Fibroblast of the aortic adventitia (primary cell): ENCODE measurements at regions not wholly inside any gene's neighbourhood (a gene's known extent, or its start where the extent isn't known, plus 50 kb on each side); places are given as distances from the start of the nearest gene placed in this dataset.
A peak's percentile ranks its signal among the peaks of the same experiment; 100 is the strongest.
"Not testable (repeated sequence)": the region's sequence is repeated elsewhere in the genome, so short reads cannot be mapped to it uniquely, and the experiment has no call there.

Experiments used
- DNase-seq: peaks from one replicate; pipeline ENCODE4 v3.0.0-alpha.2; 2010; ENCODE audit warnings: low read depth
- H3K4me3 ChIP-seq: 2 replicates; pipeline ENCODE4 v1.5.1; 2011; ENCODE audit warnings: low read depth, mild to moderate bottlenecking, control low read depth, low read length, moderate library complexity
- TF ChIP-seq, protein P1 (sequence below): IDR thresholded peaks from 2 replicates; pipeline ENCODE4 v1.5.1; 2011; ENCODE audit warnings: mild to moderate bottlenecking, low read length, control low read depth, inconsistent platforms; ENCODE audit not compliant: insufficient read depth

DNA sequence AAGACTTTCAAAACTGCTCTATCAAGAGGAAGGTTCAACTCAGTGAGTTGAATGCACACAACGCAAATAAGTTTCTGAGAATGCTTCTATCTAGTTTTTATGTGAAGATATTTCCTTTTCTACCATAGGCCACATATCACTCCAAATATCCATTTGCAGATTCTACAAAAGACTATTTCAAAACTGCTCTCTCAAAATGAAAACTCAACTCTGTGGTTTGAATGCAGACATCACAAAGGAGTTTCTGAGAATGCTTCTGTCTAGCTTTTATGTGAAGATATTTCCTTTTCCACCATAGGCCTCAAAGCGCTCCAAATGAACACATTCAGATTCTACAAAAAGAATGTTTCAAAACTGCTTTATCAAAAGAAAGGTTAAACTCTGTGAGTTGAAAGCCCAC is 1093.1 kb upstream of the DEFB115 start:
- not testable (repeated sequence) for H3K4me3 ChIP-seq, DNase-seq

DNA sequence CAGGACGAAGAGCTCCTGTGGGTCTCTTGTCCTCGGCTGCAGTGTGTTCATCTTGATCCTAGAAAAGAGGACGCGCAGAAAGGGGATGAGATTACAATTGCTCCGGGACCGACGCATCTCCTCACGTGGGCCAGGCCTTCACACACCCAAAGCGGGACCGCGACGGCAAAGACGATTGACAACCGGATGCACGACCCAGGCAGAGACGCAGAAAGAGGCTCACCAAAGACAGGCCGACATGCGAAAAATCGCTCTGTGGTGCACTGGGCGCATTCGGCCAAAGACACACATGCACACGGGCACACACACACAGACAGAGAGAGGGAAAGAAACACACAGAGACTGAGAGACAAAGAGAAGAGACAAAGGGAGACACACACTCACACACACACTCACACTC is 1089.9 kb upstream of the DEFB115 start:
- TF ChIP-seq, protein P1, sequence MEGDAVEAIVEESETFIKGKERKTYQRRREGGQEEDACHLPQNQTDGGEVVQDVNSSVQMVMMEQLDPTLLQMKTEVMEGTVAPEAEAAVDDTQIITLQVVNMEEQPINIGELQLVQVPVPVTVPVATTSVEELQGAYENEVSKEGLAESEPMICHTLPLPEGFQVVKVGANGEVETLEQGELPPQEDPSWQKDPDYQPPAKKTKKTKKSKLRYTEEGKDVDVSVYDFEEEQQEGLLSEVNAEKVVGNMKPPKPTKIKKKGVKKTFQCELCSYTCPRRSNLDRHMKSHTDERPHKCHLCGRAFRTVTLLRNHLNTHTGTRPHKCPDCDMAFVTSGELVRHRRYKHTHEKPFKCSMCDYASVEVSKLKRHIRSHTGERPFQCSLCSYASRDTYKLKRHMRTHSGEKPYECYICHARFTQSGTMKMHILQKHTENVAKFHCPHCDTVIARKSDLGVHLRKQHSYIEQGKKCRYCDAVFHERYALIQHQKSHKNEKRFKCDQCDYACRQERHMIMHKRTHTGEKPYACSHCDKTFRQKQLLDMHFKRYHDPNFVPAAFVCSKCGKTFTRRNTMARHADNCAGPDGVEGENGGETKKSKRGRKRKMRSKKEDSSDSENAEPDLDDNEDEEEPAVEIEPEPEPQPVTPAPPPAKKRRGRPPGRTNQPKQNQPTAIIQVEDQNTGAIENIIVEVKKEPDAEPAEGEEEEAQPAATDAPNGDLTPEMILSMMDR: no peak
- no peak for DNase-seq
- no peak overlapping the region for H3K4me3 ChIP-seq

DNA sequence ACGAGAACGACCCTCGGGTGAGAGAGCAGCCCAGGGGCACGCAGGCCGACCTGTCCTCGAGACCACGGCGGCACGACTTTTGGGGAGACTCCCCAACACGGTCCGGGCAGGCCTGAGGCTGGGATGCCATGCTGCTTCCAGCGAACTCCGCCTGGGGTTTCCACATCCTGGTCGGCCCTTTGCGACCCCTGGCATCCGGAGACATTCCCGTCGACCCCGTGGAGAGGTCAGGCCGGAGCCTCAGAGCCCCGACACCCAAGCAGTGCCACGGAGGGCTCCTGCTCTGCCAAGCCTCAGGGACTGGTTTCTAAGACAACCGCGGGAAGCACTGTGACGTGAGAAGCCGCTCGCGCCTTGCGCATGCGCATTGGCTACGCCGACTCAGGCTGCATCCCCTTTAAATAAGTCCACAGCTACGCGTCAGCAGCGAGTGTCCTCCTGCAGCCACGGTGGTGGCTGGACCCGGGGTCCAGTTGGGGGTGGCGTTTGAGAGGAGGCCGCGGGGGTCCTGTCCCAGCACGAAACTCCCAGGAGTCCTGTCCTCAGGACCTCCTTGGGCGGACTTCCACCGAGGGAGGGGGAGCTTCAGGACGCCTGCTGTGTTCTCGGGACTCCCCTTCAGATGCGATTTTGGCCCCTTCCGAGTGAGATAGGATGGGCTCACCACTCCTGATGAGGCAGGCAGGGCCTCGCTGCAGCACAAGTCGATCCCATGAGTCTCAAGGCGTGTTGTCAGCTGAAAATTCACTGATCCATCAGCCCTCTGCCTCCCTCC is 1089.3 kb upstream of the DEFB115 start:
- DNase-seq: no peak
- TF ChIP-seq, protein P1: no peak
- H3K4me3 ChIP-seq: no peak overlapping the region

DNA sequence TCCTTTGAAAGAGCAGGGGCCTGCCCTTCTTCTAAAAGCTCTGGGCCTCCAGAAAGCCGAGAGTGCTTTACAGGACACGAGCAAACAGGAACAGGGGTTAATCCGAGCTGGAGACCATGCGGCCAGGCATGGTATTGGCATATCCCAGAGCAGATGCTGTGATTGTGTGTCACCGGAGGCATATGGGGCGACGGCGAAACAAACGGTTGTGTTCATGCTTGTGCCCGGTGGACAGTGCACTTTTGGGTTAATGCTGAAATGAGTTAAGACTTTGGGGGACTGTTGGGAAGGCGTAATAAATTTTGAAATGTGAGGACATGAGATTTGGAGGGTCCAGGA is 1088.7 kb upstream of the DEFB115 start:
- TF ChIP-seq, protein P1: no peak
- DNase-seq: no peak
- H3K4me3 ChIP-seq: no peak overlapping the region

DNA sequence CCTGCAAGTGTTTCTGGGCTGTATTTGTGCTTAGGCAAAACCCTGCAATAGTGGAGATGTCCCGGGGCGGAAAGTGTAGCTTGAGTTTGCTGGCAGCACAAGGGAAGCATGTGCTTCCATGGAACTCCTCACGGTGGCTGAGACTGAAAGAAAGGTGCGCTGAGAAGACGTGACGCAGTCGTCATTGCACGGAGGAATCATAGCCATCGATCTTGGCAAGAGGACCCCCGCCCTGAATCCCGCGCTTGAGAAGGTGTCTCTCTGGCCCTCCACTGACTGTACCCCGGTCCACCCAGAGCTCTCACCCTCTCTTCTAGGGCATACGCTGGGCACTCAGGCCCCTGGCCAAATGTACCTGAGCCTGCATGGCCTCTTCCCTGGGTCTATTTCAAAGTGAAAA is 1081.8 kb upstream of the DEFB115 start:
- TF ChIP-seq, protein P1: no peak
- no peak overlapping the region for H3K4me3 ChIP-seq
- no peak for DNase-seq

DNA sequence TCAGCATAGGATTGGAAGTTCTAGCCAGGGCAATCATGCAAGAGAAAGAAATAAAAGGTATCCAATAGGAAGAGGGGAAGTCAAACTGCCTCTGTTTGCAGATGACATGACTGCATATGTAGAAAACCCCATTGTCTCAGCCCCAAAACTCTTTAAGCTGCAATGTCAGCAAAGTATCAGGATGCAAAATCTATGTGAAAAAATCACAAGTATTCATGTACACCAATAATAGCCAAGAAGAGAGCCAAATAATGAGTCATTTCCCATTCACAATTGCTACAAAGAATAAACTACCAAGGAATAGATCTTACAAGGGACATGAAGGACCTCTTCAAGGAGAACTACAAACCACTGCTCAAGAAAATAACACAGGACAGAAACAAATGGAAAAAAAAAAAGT is 1074.3 kb upstream of the DEFB115 start:
- DNase-seq, H3K4me3 ChIP-seq: not testable (repeated sequence)

DNA sequence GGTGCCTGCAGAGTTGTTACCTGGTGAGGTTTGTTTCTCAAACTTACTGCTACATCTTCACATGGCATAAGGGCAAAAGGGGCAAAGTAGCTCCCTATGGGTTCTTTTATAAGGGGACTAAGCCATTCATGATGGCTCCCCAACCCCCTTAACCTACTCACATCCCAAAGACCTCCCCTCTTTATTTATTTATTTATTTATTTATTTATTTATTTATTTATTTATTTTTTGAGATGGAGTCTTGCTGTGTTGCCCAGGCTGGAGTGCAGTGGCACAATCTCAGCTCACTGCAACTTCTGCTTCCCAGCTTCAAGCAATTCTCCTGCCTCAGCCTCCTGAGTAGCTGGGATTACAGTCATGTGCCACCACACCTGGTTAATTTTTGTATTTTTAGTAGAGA is 1065.7 kb upstream of the DEFB115 start:
- DNase-seq: not testable (repeated sequence)

DNA sequence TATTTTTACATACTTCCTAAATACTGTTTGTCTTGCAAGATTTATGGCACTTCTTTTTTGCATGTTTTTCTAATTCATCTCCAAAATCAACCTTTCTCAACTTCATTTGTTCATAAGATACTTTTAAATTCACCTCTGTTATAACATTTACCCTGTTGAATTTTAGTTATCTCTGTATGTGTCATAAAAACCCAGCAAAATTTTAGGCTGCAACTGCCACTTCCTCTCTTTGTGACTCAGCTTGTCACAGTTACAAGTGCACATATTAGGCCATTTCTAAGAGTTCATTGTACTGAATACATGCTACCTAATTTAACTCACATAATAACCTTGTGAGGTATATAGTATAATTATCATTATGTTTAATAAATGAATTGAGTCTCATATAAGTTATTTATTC is 1023.0 kb upstream of the DEFB115 start:
- H3K4me3 ChIP-seq, DNase-seq: not testable (repeated sequence)

More for the DNA sequence above, 1065.7 kb upstream of the DEFB115 start:
- H3K4me3 ChIP-seq: not testable (repeated sequence)

DNA sequence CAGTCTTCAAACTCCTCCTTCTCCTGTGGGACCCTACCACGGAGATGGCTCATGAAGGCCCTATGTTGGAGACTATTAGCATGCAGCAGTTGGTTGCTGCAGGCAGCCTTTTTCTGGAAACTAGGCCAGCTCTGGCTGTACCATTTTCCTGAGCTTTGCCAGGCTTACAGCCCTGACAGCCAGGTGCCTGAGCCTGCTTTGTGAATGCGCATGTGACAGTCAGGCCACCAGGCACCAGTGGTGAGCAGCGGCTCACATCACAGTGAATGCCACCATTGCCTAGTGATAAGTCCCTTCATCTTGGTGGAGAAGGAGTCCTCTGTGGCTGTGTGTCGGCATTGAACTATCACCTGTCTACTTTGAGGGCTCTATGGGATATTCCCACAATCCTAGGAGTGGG is 982.4 kb upstream of the DEFB115 start:
- DNase-seq, H3K4me3 ChIP-seq: not testable (repeated sequence)

DNA sequence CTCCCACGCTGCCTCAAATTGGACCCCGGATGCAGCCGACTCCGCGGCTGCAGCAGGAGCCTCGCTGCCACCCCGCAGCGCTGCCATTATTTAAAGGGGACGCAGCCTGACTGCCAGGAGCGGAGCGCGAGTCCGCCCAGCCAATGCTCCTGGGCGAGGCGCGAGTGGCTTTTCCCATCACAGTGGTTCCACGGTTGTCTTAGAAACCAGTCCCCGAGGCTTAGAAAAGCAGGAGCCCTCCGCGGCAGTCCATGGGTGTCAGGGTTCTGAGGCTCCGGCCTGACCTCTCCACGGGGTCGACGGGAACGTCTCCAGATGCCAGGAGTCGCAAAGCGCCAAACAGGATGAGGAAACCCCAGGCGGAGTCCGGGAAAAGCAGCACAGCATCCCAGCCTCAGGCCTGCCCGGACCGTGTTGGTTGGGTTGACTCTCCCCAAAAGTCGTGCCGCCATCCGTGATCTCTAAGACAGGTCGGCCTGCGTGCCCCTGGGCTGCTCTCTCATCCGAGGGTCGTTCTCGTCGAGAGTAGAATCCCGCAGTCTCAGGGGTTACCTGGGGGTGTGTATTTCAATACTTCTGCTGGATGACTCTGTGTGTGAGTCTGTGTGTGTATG is 975.8 kb upstream of the DEFB115 start:
- no peak for DNase-seq
- no peak overlapping the region for H3K4me3 ChIP-seq
- TF ChIP-seq, protein P1: no peak

DNA sequence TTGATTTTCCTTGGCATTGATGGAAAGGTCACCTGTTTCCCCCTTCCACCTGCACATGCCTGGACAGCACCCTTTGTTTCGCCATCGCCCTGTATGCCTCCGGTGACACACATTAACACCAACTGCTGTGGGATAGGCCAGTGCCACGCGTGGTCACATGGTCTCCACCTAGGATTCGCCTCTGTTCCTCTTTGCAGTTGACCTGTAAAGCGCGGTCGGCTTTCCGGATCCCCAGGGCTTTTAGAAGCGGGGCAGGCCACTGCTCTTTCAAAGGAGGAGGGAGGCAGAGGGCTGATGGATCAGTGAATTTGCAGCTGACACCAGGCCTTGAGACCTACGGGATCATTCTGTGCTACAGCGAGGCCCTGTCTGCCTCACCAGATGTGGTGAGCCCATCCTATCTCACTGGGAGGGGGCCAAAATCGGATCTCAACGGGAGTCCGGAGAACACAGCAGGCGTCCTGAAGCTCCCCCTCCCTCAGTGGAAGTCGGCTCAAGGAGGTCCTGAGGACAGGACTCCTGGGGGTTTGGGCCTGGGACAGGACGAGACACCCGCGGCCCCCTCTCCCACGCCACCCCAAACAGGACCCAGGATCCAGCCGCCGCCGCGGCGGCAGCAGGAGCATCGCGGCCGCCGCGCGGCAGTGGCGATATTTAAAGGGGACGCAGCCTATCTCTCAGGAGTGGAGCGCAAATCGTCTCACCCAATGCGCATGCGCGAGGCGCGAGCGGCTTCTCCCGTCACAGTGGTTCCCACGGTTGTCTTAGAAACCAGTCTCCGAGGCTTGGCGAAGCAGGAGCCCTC is 973.8 kb upstream of the DEFB115 start:
- peak overlapping the region; percentile 31 for H3K4me3 ChIP-seq
- peak; percentile 18 for DNase-seq
